ENCODE measurements at regions not wholly inside any gene's neighbourhood (a gene's known extent, or its start where the extent isn't known, plus 50 kb on each side); places are given as distances from the start of the nearest gene placed in this dataset.

DNA sequence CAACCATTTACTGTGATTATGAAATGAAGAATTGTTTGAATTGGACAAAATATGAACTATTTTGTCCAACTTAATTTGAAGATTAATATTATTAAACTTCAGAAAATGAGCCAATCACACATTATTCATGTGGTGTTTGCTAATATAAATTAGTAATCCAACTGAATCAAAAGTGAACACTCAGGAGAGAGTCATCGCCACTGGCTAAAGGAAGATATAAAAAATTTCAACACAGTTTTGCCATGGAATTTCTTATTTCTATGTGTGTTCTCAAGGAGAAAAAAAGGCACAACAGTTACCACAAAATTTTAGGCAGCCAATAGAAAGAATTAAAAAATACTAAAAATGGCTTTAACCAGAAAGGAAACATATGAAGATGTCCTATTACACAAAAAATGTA, 2683.8 kb downstream of the PCDH9 start:
- DNase-seq (ENCODE audit: extremely low read depth, insufficient read length) = no peak

DNA sequence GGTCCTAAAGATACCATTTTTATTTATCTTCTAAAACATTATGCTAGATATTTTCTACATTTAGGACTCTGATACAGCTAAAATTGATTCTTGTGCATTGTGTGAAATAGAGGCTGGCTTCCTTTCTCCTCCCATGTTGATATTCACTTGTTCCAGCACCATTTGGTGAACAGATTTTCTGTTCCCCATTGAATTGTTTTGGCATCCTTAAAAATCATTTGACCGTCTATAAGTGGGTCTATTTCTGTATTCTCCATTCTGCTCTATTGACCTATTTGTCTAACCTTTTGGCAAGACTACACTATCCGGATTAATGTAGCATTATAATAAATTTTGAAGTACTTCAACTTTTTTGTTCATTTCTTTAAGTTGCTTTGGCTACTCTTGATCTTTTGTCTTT, 2689.2 kb downstream of the PCDH9 start:
- H3K4me3 ChIP-seq (replicated peaks; ENCODE audit: low read depth, low read length) = no peak overlapping the region
- no peaks in the 10 kb centered on the region for H3K27me3 ChIP-seq (replicated peaks; ENCODE audit: control insufficient read depth, insufficient read depth, low read length)
- TF ChIP-seq CTCF (IDR thresholded peaks at IDR 0.05; ENCODE audit: insufficient read depth, low read length, poor library complexity, severe bottlenecking) = no peak
- no peaks in the 10 kb centered on the region for H3K36me3 ChIP-seq (ENCODE audit: control insufficient read depth, insufficient read depth, low read length)
- no peak for DNase-seq (ENCODE audit: extremely low read depth, insufficient read length)

More for the DNA sequence above, 2683.8 kb downstream of the PCDH9 start:
- no peak overlapping the region for H3K4me3 ChIP-seq (replicated peaks; ENCODE audit: low read depth, low read length)
- no peaks in the 10 kb centered on the region for H3K36me3 ChIP-seq (ENCODE audit: control insufficient read depth, insufficient read depth, low read length)
- H3K27me3 ChIP-seq (replicated peaks; ENCODE audit: control insufficient read depth, insufficient read depth, low read length) = no peaks in the 10 kb centered on the region
- TF ChIP-seq CTCF (IDR thresholded peaks at IDR 0.05; ENCODE audit: insufficient read depth, low read length, poor library complexity, severe bottlenecking) = no peak

GRCh38 chr13:64540468-64540867, 2689.7 kb downstream of the PCDH9 start:
- Histone ChIP-seq H3K27me3 (replicated peaks; ENCODE audit: control insufficient read depth, insufficient read depth, low read length) (no peaks in the 10 kb centered on the region), H3K36me3 (ENCODE audit: control insufficient read depth, insufficient read depth, low read length) (no peaks in the 10 kb centered on the region), H3K4me3 (replicated peaks; ENCODE audit: low read depth, low read length) (no peak overlapping the region)
- DNase-seq (ENCODE audit: extremely low read depth, insufficient read length) = no peak
- TF ChIP-seq CTCF (IDR thresholded peaks at IDR 0.05; ENCODE audit: insufficient read depth, low read length, poor library complexity, severe bottlenecking) = no peak

- DNase-seq (ENCODE audit: extremely low read depth, insufficient read length) = no peak
- Histone ChIP-seq H3K36me3 (ENCODE audit: control insufficient read depth, insufficient read depth, low read length) (no peaks in the 10 kb centered on the region), H3K4me3 (replicated peaks; ENCODE audit: low read depth, low read length) (no peak overlapping the region), H3K27me3 (replicated peaks; ENCODE audit: control insufficient read depth, insufficient read depth, low read length) (no peaks in the 10 kb centered on the region)
- TF ChIP-seq CTCF (IDR thresholded peaks at IDR 0.05; ENCODE audit: insufficient read depth, low read length, poor library complexity, severe bottlenecking) = no peak
Observed at GRCh38 chr13:64538711-64539110, 2691.4 kb downstream of the PCDH9 start.

GRCh38 chr13:64534302-64534701, 2695.8 kb downstream of the PCDH9 start:
- Histone ChIP-seq H3K27me3 (replicated peaks; ENCODE audit: control insufficient read depth, insufficient read depth, low read length) (no peaks in the 10 kb centered on the region), H3K36me3 (ENCODE audit: control insufficient read depth, insufficient read depth, low read length) (no peaks in the 10 kb centered on the region), H3K4me3 (replicated peaks; ENCODE audit: low read depth, low read length) (no peak overlapping the region)
- no peak for DNase-seq (ENCODE audit: extremely low read depth, insufficient read length)
- no peak for TF ChIP-seq CTCF (IDR thresholded peaks at IDR 0.05; ENCODE audit: insufficient read depth, low read length, poor library complexity, severe bottlenecking)

GRCh38 chr13:64531400-64531799, 2698.7 kb downstream of the PCDH9 start:
- H3K27me3 ChIP-seq (replicated peaks; ENCODE audit: control insufficient read depth, insufficient read depth, low read length) = no peaks in the 10 kb centered on the region
- H3K36me3 ChIP-seq (ENCODE audit: control insufficient read depth, insufficient read depth, low read length) = no peaks in the 10 kb centered on the region
- DNase-seq (ENCODE audit: extremely low read depth, insufficient read length) = no peak
- H3K4me3 ChIP-seq (replicated peaks; ENCODE audit: low read depth, low read length) = no peak overlapping the region
- TF ChIP-seq CTCF (IDR thresholded peaks at IDR 0.05; ENCODE audit: insufficient read depth, low read length, poor library complexity, severe bottlenecking) = no peak
